ENCODE measurements at regions not wholly inside any gene's neighbourhood (a gene's known extent, or its start where the extent isn't known, plus 50 kb on each side); places are given as distances from the start of the nearest gene placed in this dataset.

GRCh38 chr6:148223424-148223842 lies 119.2 kb upstream of the SASH1 start:
- no peaks in the 10 kb centered on the region for H3K9me3 ChIP-seq (ENCODE audit: insufficient read depth, low read length)
- H3K4me3 ChIP-seq (ENCODE audit: insufficient read length, low read depth) = no peak overlapping the region
- no peaks in the 10 kb centered on the region for H3K4me1 ChIP-seq (ENCODE audit: insufficient read depth, insufficient read length)
- no peaks in the 10 kb centered on the region for H3K27me3 ChIP-seq (ENCODE audit: insufficient read depth, insufficient read length)
- no peak overlapping the region for H3K9ac ChIP-seq (ENCODE audit: insufficient read length, low read depth)
- no peak for TF ChIP-seq ZNF274 (IDR thresholded peaks at IDR 0.05; ENCODE audit: low read depth, low read length)
- TF ChIP-seq SUZ12 (IDR thresholded peaks at IDR 0.05; ENCODE audit: extremely low read depth, insufficient read depth, insufficient read length) = no peak
- no peaks in the 10 kb centered on the region for H3K36me3 ChIP-seq (ENCODE audit: insufficient read depth, insufficient read length, low read length)
- DNase-seq (ENCODE audit: low read depth, low spot score) = no peak

- Histone ChIP-seq H3K36me3 (ENCODE audit: insufficient read depth, insufficient read length, low read length) (no peaks in the 10 kb centered on the region), H3K4me1 (ENCODE audit: insufficient read depth, insufficient read length) (no peaks in the 10 kb centered on the region), H3K4me3 (ENCODE audit: insufficient read length, low read depth) (no peak overlapping the region), H3K9ac (ENCODE audit: insufficient read length, low read depth) (no peak overlapping the region), H3K9me3 (ENCODE audit: insufficient read depth, low read length) (no peaks in the 10 kb centered on the region), H3K27me3 (ENCODE audit: insufficient read depth, insufficient read length) (no peaks in the 10 kb centered on the region)
- TF ChIP-seq ZNF274 (IDR thresholded peaks at IDR 0.05; ENCODE audit: low read depth, low read length) = no peak
- no peak for TF ChIP-seq SUZ12 (IDR thresholded peaks at IDR 0.05; ENCODE audit: extremely low read depth, insufficient read depth, insufficient read length)
- no peak for TF ChIP-seq YY1 (IDR thresholded peaks at IDR 0.05; ENCODE audit: insufficient read depth, insufficient read length)
- no peak for DNase-seq (ENCODE audit: low read depth, low spot score)
Measured at GRCh38 chr6:148225871-148226270, 116.8 kb upstream of the SASH1 start.

- no peak for TF ChIP-seq SUZ12 (IDR thresholded peaks at IDR 0.05; ENCODE audit: extremely low read depth, insufficient read depth, insufficient read length)
- TF ChIP-seq ZNF274 (IDR thresholded peaks at IDR 0.05; ENCODE audit: low read depth, low read length) = no peak
- no peak for TF ChIP-seq YY1 (IDR thresholded peaks at IDR 0.05; ENCODE audit: insufficient read depth, insufficient read length)
- no peaks in the 10 kb centered on the region for H3K4me1 ChIP-seq (ENCODE audit: insufficient read depth, insufficient read length)
- H3K4me3 ChIP-seq (ENCODE audit: insufficient read length, low read depth) = no peak overlapping the region
- no peaks in the 10 kb centered on the region for H3K27me3 ChIP-seq (ENCODE audit: insufficient read depth, insufficient read length)
- no peaks in the 10 kb centered on the region for H3K36me3 ChIP-seq (ENCODE audit: insufficient read depth, insufficient read length, low read length)
- no peak for DNase-seq (ENCODE audit: low read depth, low spot score)
- no peaks in the 10 kb centered on the region for H3K9me3 ChIP-seq (ENCODE audit: insufficient read depth, low read length)
- H3K9ac ChIP-seq (ENCODE audit: insufficient read length, low read depth) = no peak overlapping the region
Measured at GRCh38 chr6:148226284-148226683, 116.4 kb upstream of the SASH1 start.

- Histone ChIP-seq H3K9ac (ENCODE audit: insufficient read length, low read depth) (no peak overlapping the region), H3K4me1 (ENCODE audit: insufficient read depth, insufficient read length) (no peaks in the 10 kb centered on the region), H3K36me3 (ENCODE audit: insufficient read depth, insufficient read length, low read length) (no peaks in the 10 kb centered on the region), H3K4me3 (ENCODE audit: insufficient read length, low read depth) (no peak overlapping the region), H3K9me3 (ENCODE audit: insufficient read depth, low read length) (no peaks in the 10 kb centered on the region), H3K27me3 (ENCODE audit: insufficient read depth, insufficient read length) (no peaks in the 10 kb centered on the region)
- no peak for TF ChIP-seq SUZ12 (IDR thresholded peaks at IDR 0.05; ENCODE audit: extremely low read depth, insufficient read depth, insufficient read length)
- no peak for TF ChIP-seq ZNF274 (IDR thresholded peaks at IDR 0.05; ENCODE audit: low read depth, low read length)
- no peak for TF ChIP-seq YY1 (IDR thresholded peaks at IDR 0.05; ENCODE audit: insufficient read depth, insufficient read length)
- no peak for DNase-seq (ENCODE audit: low read depth, low spot score)
Measured at GRCh38 chr6:148231572-148231971, 111.1 kb upstream of the SASH1 start.

GRCh38 chr6:148235446-148235845 lies 107.2 kb upstream of the SASH1 start:
- TF ChIP-seq YY1 (IDR thresholded peaks at IDR 0.05; ENCODE audit: insufficient read depth, insufficient read length) (no peak), SUZ12 (IDR thresholded peaks at IDR 0.05; ENCODE audit: extremely low read depth, insufficient read depth, insufficient read length) (no peak), ZNF274 (IDR thresholded peaks at IDR 0.05; ENCODE audit: low read depth, low read length) (no peak)
- Histone ChIP-seq H3K27me3 (ENCODE audit: insufficient read depth, insufficient read length) (no peaks in the 10 kb centered on the region), H3K36me3 (ENCODE audit: insufficient read depth, insufficient read length, low read length) (no peaks in the 10 kb centered on the region), H3K4me3 (ENCODE audit: insufficient read length, low read depth) (no peak overlapping the region), H3K4me1 (ENCODE audit: insufficient read depth, insufficient read length) (no peaks in the 10 kb centered on the region), H3K9ac (ENCODE audit: insufficient read length, low read depth) (no peak overlapping the region), H3K9me3 (ENCODE audit: insufficient read depth, low read length) (no peaks in the 10 kb centered on the region)
- DNase-seq (ENCODE audit: low read depth, low spot score) = no peak

- TF ChIP-seq SUZ12 (IDR thresholded peaks at IDR 0.05; ENCODE audit: extremely low read depth, insufficient read depth, insufficient read length) = no peak
- TF ChIP-seq ZNF274 (IDR thresholded peaks at IDR 0.05; ENCODE audit: low read depth, low read length) = no peak
- TF ChIP-seq YY1 (IDR thresholded peaks at IDR 0.05; ENCODE audit: insufficient read depth, insufficient read length) = no peak
Measured at GRCh38 chr6:148238713-148239112, 103.9 kb upstream of the SASH1 start.

GRCh38 chr6:148239215-148239614 lies 103.4 kb upstream of the SASH1 start:
- Histone ChIP-seq H3K4me1 (ENCODE audit: insufficient read depth, insufficient read length) (no peaks in the 10 kb centered on the region), H3K4me3 (ENCODE audit: insufficient read length, low read depth) (no peak overlapping the region), H3K27me3 (ENCODE audit: insufficient read depth, insufficient read length) (no peaks in the 10 kb centered on the region), H3K9ac (ENCODE audit: insufficient read length, low read depth) (no peak overlapping the region), H3K36me3 (ENCODE audit: insufficient read depth, insufficient read length, low read length) (no peaks in the 10 kb centered on the region), H3K9me3 (ENCODE audit: insufficient read depth, low read length) (no peaks in the 10 kb centered on the region)
- no peak for DNase-seq (ENCODE audit: low read depth, low spot score)
- TF ChIP-seq ZNF274 (IDR thresholded peaks at IDR 0.05; ENCODE audit: low read depth, low read length) (no peak), SUZ12 (IDR thresholded peaks at IDR 0.05; ENCODE audit: extremely low read depth, insufficient read depth, insufficient read length) (no peak), YY1 (IDR thresholded peaks at IDR 0.05; ENCODE audit: insufficient read depth, insufficient read length) (no peak)

More at GRCh38 chr6:148238713-148239112, 103.9 kb upstream of the SASH1 start:
- H3K4me1 ChIP-seq (ENCODE audit: insufficient read depth, insufficient read length) = no peaks in the 10 kb centered on the region
- no peaks in the 10 kb centered on the region for H3K9me3 ChIP-seq (ENCODE audit: insufficient read depth, low read length)
- no peak overlapping the region for H3K9ac ChIP-seq (ENCODE audit: insufficient read length, low read depth)
- DNase-seq (ENCODE audit: low read depth, low spot score) = no peak
- no peak overlapping the region for H3K4me3 ChIP-seq (ENCODE audit: insufficient read length, low read depth)
- H3K36me3 ChIP-seq (ENCODE audit: insufficient read depth, insufficient read length, low read length) = no peaks in the 10 kb centered on the region
- H3K27me3 ChIP-seq (ENCODE audit: insufficient read depth, insufficient read length) = no peaks in the 10 kb centered on the region

All from NT2/D1 (cell line).